Lung (tissue), 11 donors: ENCODE measurements at regions not wholly inside any gene's neighbourhood (a gene's known extent, or its start where the extent isn't known, plus 50 kb on each side); places are given as distances from the start of the nearest gene placed in this dataset.
"Not testable (repeated sequence)": the region's sequence is repeated elsewhere in the genome, so short reads cannot be mapped to it uniquely, and the experiment has no call there.

Experiments
- ATAC-seq: fragments of 200-7000 bp; cut with Tn5 transposase; one replicate; pipeline ENCODE4 v1.9.1; 2020; ENCODE audit warnings: moderate number of reproducible peaks; ENCODE audit not compliant: insufficient read depth, low FRiP score
- DNase-seq, 3 donors: peaks; one replicate each; pipeline ENCODE4 v3.0.0-alpha.2; 2013 to 2017
- H3K27ac ChIP-seq, 2 donors: one replicate each; pipeline ENCODE4 v1.5.1; 2013; ENCODE audit warnings: mild to moderate bottlenecking in 2 of 2, moderate library complexity in 2 of 2, control low read depth in 1 of 2, inconsistent platforms in 1 of 2, low read depth in 1 of 2, low read length in 1 of 2
- H3K27me3 ChIP-seq, 3 donors: one replicate each; pipeline ENCODE4 v1.5.1; 2013; ENCODE audit warnings: low read length in 2 of 3; ENCODE audit not compliant: control insufficient read depth in 3 of 3, insufficient read depth in 3 of 3
- H3K36me3 ChIP-seq, 4 donors: one replicate each; pipeline ENCODE4 v1.5.1; 2013; ENCODE audit warnings: low read length in 4 of 4, mild to moderate bottlenecking in 1 of 4, moderate library complexity in 1 of 4; ENCODE audit not compliant: control insufficient read depth in 4 of 4, insufficient read depth in 4 of 4
- H3K4me1 ChIP-seq, 5 donors: one replicate each; pipeline ENCODE4 v1.5.1; 2013; ENCODE audit warnings: low read length in 5 of 5, mild to moderate bottlenecking in 2 of 5, moderate library complexity in 1 of 5; ENCODE audit not compliant: control insufficient read depth in 5 of 5, insufficient read depth in 5 of 5
- H3K4me3 ChIP-seq: one replicate; pipeline ENCODE4 v1.5.1; 2013; ENCODE audit warnings: mild to moderate bottlenecking, control low read depth, moderate library complexity
- H3K9ac ChIP-seq, 2 donors: one replicate each; pipeline ENCODE4 v1.5.1; 2013; ENCODE audit warnings: low read length in 2 of 2, control low read depth in 1 of 2; ENCODE audit not compliant: insufficient read depth in 1 of 2
- H3K9me3 ChIP-seq, 4 donors: one replicate each; pipeline ENCODE4 v1.5.1; 2013; ENCODE audit warnings: low read length in 3 of 4, mild to moderate bottlenecking in 1 of 4, moderate library complexity in 1 of 4; ENCODE audit not compliant: control insufficient read depth in 4 of 4, insufficient read depth in 3 of 4
- WGBS, 2 donors: extraction: QIAGEN DNeasy Blood & Tissue Kit; methylation state at CpG; one replicate each; pipeline ENCODE4 v1.1.7; 2013; 5-methylcytosine and 5-hydroxymethylcytosine counted together
- TF ChIP-seq, protein P1 (sequence below): IDR thresholded peaks from 2 replicates; pipeline ENCODE4 v1.5.1; 2012; ENCODE audit warnings: mild to moderate bottlenecking; ENCODE audit errors: control extremely low read depth, extremely low read depth
- donor health status: control.
- donor health status: control.
- donor health status: Bipolar disorder and iron deficiency.
- donor health status: healthy.
- donor health status: DM: yes; HTN: yes; CAD: no.

GRCh38 chr4:87915621-87916020, 59.9 kb upstream of the SPP1 start:
- Histone ChIP-seq H3K4me1 (peaks cover 0 to 11% (median 1%) of the 10 kb centered on the region in 5 donors), H3K27ac (no peak overlapping the region), H3K36me3 (no peaks in the 10 kb centered on the region), H3K9ac (no peak overlapping the region), H3K9me3 (no peaks in the 10 kb centered on the region), H3K4me3 (no peak overlapping the region), H3K27me3 (no peaks in the 10 kb centered on the region)
- ATAC-seq = no peak
- 77 to 78% methylated on average over 6 of the region's 6 CpGs for WGBS, 2 donors
- no peak for DNase-seq
- TF ChIP-seq, protein P1, sequence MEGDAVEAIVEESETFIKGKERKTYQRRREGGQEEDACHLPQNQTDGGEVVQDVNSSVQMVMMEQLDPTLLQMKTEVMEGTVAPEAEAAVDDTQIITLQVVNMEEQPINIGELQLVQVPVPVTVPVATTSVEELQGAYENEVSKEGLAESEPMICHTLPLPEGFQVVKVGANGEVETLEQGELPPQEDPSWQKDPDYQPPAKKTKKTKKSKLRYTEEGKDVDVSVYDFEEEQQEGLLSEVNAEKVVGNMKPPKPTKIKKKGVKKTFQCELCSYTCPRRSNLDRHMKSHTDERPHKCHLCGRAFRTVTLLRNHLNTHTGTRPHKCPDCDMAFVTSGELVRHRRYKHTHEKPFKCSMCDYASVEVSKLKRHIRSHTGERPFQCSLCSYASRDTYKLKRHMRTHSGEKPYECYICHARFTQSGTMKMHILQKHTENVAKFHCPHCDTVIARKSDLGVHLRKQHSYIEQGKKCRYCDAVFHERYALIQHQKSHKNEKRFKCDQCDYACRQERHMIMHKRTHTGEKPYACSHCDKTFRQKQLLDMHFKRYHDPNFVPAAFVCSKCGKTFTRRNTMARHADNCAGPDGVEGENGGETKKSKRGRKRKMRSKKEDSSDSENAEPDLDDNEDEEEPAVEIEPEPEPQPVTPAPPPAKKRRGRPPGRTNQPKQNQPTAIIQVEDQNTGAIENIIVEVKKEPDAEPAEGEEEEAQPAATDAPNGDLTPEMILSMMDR = no peak

DNA sequence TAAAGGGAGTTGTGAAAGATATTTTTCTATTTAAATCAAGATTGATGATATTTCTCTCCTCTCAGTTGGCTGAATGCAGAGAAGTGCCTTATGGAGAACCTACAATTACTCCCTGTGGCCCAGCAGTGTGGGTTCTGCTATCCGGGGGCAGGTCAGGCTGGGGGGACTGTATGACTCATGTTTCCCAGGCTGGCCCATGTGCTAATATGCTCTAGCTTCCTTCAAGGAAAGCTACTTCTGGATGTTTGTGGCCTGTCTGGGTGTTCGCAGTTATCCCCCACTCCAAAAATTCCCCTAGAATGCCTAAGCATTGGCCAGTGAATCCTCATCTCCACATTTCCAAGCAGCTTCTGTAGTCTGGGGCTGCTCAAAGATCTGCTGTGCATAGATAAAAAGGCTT, 58.9 kb upstream of the SPP1 start:
- TF ChIP-seq, protein P1 = no peak
- 58 to 73% methylated on average over 2 of the region's 2 CpGs for WGBS, 2 donors
- Histone ChIP-seq H3K27me3 (no peaks in the 10 kb centered on the region), H3K9ac (no peak overlapping the region), H3K9me3 (no peaks in the 10 kb centered on the region), H3K4me3 (no peak overlapping the region), H3K36me3 (no peaks in the 10 kb centered on the region), H3K27ac (no peak overlapping the region), H3K4me1 (peaks cover 0 to 5% (median 0%) of the 10 kb centered on the region in 5 donors)
- no peak for DNase-seq
- ATAC-seq = no peak

DNA sequence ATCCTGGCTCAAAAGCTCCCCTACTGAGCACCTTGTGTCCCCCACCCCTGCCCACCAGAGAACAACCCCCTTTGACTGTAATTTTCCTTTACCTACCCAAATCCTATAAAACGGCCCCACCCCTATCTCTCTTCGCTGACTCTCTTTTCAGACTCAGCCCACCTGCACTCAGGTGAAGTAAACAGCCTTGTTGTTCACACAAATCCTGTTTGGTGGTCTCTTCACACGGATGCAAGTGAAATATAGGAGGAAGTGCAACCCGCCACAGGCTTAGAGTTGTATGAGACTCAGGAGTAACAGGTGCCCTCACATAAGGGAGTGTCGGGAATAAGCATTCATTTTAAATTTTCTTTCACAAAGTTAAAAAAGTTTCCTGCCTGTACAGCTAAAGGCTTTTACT, 57.6 kb upstream of the SPP1 start:
- not testable (repeated sequence) for ATAC-seq, H3K27me3 ChIP-seq, H3K9ac ChIP-seq, DNase-seq, H3K4me3 ChIP-seq, H3K27ac ChIP-seq, H3K4me1 ChIP-seq, H3K36me3 ChIP-seq, H3K9me3 ChIP-seq
- WGBS, 2 donors = 78 to 80% methylated on average over 5 of the region's 5 CpGs

GRCh38 chr4:87918314-87919058, 57.0 kb upstream of the SPP1 start:
- H3K9me3 ChIP-seq = no peaks in the 10 kb centered on the region
- ATAC-seq (no peak), DNase-seq (no peak)
- H3K9ac ChIP-seq = no peak overlapping the region
- TF ChIP-seq, protein P1 = no peak
- no peaks in the 10 kb centered on the region for H3K4me1 ChIP-seq
- 76 to 85% methylated on average over 4 of the region's 4 CpGs for WGBS, 2 donors
- H3K27me3 ChIP-seq = no peaks in the 10 kb centered on the region
- H3K27ac ChIP-seq = no peak overlapping the region
- H3K36me3 ChIP-seq = no peaks in the 10 kb centered on the region
- no peak overlapping the region for H3K4me3 ChIP-seq

DNA sequence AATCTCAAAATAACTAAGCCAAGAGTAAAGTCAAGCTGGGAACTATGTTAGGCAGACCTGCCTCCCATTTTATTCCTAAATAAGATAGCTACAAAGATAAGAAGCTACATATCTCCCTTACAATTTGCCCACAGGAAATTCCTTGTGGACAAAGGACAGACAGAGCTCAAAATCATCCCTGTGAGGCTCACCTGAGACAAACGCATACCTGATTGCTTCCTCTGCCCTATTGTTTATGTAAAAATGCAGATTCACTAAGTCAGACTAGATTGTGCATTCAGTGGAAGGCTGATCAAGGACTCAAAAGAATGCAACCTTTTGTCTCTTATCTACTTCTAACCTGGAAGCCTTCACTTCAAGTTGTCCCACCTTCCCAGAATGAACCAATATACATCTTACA, 56.2 kb upstream of the SPP1 start:
- ATAC-seq, DNase-seq, H3K9ac ChIP-seq, H3K4me3 ChIP-seq, H3K9me3 ChIP-seq, H3K4me1 ChIP-seq, H3K27me3 ChIP-seq, H3K36me3 ChIP-seq, H3K27ac ChIP-seq: not testable (repeated sequence)
- 64 to 91% methylated on average over 1 of the region's 1 CpG for WGBS, 2 donors
